Vagina (tissue), 2 donors: ENCODE measurements at regions not wholly inside any gene's neighbourhood (a gene's known extent, or its start where the extent isn't known, plus 50 kb on each side); places are given as distances from the start of the nearest gene placed in this dataset.

Source experiments
- DNase-seq, 2 donors: peaks; one replicate each; pipeline ENCODE4 v3.0.0-alpha.2; 2017; ENCODE audit errors: extremely low spot score in 2 of 2
- H3K27ac ChIP-seq: fragments of 200-600 bp; sonication (generic); one replicate; pipeline ENCODE4 v1.5.1; 2019
- H3K27me3 ChIP-seq: fragments of 200-600 bp; sonication (generic); one replicate; pipeline ENCODE4 v1.5.1; 2019
- H3K36me3 ChIP-seq, 2 donors: fragments of 200-600 bp; sonication (generic); one replicate each; pipeline ENCODE4 v1.5.1; 2017 to 2019
- H3K4me1 ChIP-seq: fragments of 200-600 bp; sonication (generic); one replicate; pipeline ENCODE4 v1.5.1; 2019
- H3K4me3 ChIP-seq, 2 donors: fragments of 200-600 bp; sonication (generic); 1 replicate in 1 of 2; 2 replicates in 1 of 2; pipeline ENCODE4 v1.5.1; 2016 to 2019
- H3K9me3 ChIP-seq: fragments of 200-600 bp; sonication (generic); one replicate; pipeline ENCODE4 v1.5.1; 2019
- CTCF ChIP-seq, 3 experiments: fragments of 450-650 bp in 2 of 3; fragments of 200-600 bp in 1 of 3; sonication (generic) in 1 of 3; IDR thresholded peaks; one replicate each; pipeline ENCODE4 v1.5.1; 2017 to 2019; ENCODE audit warnings: antibody characterized with exemption in 3 of 3, mild to moderate bottlenecking in 2 of 3, moderate library complexity in 2 of 3
- POLR2A ChIP-seq, 2 donors: fragments of 450-650 bp; IDR thresholded peaks; one replicate each; pipeline ENCODE4 v1.6.1; 2017; ENCODE audit warnings: antibody characterized with exemption in 2 of 2, mild to moderate bottlenecking in 2 of 2, moderate library complexity in 2 of 2
- POLR2AphosphoS5 ChIP-seq, 2 donors: sonication (generic); formaldehyde crosslinking; IDR thresholded peaks; one replicate each; pipeline ENCODE4 v1.9.0; 2017; ENCODE audit warnings: antibody characterized with exemption in 2 of 2, mild to moderate bottlenecking in 2 of 2, low read depth in 1 of 2; ENCODE audit not compliant: insufficient read depth in 1 of 2
- intact Hi-C: fragments of 100-400 bp; cut with DNase I; formaldehyde crosslinking; loops from one replicate; pipeline ENCODE4 v1.15.1; 2023

DNA sequence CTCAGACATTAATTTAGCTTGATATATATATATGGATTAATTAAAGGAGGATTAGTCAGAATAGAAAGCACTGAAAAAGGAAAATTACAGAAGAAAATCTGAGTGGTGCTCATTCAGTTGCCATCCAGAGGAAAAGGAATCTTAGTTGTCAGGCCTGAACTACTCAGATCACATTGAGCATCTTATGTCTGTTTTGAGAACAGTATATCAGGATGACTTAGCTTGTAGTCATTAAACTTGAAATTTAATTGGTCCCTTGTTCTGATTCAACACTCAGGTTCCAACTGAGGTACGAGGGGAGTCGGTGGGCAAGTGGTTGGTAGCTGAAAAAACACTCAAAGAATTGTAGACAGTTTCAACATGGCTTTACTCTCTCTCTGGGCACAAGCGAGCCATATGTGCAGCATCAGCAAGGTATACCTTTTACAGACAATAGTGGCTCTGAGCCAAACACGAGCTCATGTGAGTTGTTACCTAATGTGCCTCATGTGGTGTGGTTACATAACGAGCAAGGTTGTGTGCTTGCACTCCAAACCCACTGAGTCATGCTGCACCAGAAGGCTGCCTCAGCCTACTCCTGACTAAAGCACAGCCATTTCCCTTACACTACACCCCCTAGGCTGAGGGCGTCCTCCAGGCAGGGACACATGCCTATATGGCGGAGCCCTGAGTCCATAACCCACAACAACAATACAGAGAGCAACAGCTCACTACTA is 73.0 kb upstream of the HMGN3 start:
- DNase-seq: no peak

GRCh38 chr6:79305020-79305419 is 70.5 kb upstream of the HMGN3 start:
- no peaks in the 10 kb centered on the region for H3K4me1 ChIP-seq
- no peaks in the 10 kb centered on the region for H3K36me3 ChIP-seq
- intact Hi-C loops: no loop called here
- TF ChIP-seq CTCF (IDR thresholded peaks at IDR 0.05) (no peak), POLR2A (IDR thresholded peaks at IDR 0.05) (no peak), POLR2AphosphoS5 (IDR thresholded peaks at IDR 0.05; ENCODE audit: insufficient read depth in 1 of 2, low read depth in 1 of 2) (no peak)
- no peak overlapping the region for H3K4me3 ChIP-seq
- DNase-seq: no peak
- H3K27ac ChIP-seq: no peak overlapping the region
- H3K9me3 ChIP-seq: no peaks in the 10 kb centered on the region
- no peaks in the 10 kb centered on the region for H3K27me3 ChIP-seq

More for the DNA sequence above, 73.0 kb upstream of the HMGN3 start:
- Histone ChIP-seq H3K36me3 (no peaks in the 10 kb centered on the region), H3K27ac (no peak overlapping the region), H3K9me3 (no peaks in the 10 kb centered on the region), H3K4me1 (no peaks in the 10 kb centered on the region), H3K4me3 (no peak overlapping the region), H3K27me3 (no peaks in the 10 kb centered on the region)
- intact Hi-C loops: no loop called here
- TF ChIP-seq POLR2A (IDR thresholded peaks at IDR 0.05): no peak
- no peak for TF ChIP-seq CTCF (IDR thresholded peaks at IDR 0.05)
- TF ChIP-seq POLR2AphosphoS5 (IDR thresholded peaks at IDR 0.05; ENCODE audit: insufficient read depth in 1 of 2, low read depth in 1 of 2): no peak

GRCh38 chr6:79302341-79302740 is 67.9 kb upstream of the HMGN3 start:
- Histone ChIP-seq H3K4me3 (no peak overlapping the region), H3K36me3 (no peaks in the 10 kb centered on the region), H3K27me3 (no peaks in the 10 kb centered on the region), H3K27ac (no peak overlapping the region), H3K9me3 (no peaks in the 10 kb centered on the region), H3K4me1 (no peaks in the 10 kb centered on the region)
- TF ChIP-seq POLR2A (IDR thresholded peaks at IDR 0.05): no peak
- no peak for TF ChIP-seq CTCF (IDR thresholded peaks at IDR 0.05)
- no peak for TF ChIP-seq POLR2AphosphoS5 (IDR thresholded peaks at IDR 0.05; ENCODE audit: insufficient read depth in 1 of 2, low read depth in 1 of 2)
- no peak for DNase-seq
- intact Hi-C loops: no loop called here

DNA sequence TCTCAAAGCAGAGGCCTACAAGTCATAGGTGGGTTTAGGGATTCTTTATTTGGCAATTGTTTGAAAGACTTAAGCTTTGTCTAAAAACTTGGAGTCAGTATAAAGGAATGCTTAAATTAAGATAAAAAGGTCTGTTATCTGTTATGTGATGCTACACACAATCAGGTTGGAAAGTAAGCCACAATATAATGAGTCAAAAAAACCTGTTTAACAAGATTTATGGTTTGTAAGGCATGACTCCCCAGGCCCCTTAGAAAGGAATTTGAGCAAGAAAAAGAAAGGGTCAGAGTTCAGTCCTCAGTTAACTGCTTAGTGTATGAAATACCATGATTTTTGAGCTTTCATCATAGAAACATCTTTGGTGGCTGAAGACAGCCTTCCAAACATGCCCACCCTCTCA is 66.8 kb upstream of the HMGN3 start:
- no peaks in the 10 kb centered on the region for H3K9me3 ChIP-seq
- TF ChIP-seq POLR2A (IDR thresholded peaks at IDR 0.05): no peak
- TF ChIP-seq POLR2AphosphoS5 (IDR thresholded peaks at IDR 0.05; ENCODE audit: insufficient read depth in 1 of 2, low read depth in 1 of 2): no peak
- no peak for TF ChIP-seq CTCF (IDR thresholded peaks at IDR 0.05)
- no peak overlapping the region for H3K4me3 ChIP-seq
- no peaks in the 10 kb centered on the region for H3K27me3 ChIP-seq
- no peaks in the 10 kb centered on the region for H3K4me1 ChIP-seq
- no peaks in the 10 kb centered on the region for H3K36me3 ChIP-seq
- H3K27ac ChIP-seq: no peak overlapping the region
- no peak for DNase-seq
- intact Hi-C loops: no loop called here

- no peak for TF ChIP-seq CTCF (IDR thresholded peaks at IDR 0.05)
- no peak for TF ChIP-seq POLR2AphosphoS5 (IDR thresholded peaks at IDR 0.05; ENCODE audit: insufficient read depth in 1 of 2, low read depth in 1 of 2)
- no peak for TF ChIP-seq POLR2A (IDR thresholded peaks at IDR 0.05)
Measured at GRCh38 chr6:79296211-79296610, 61.7 kb upstream of the HMGN3 start.

More at GRCh38 chr6:79296211-79296610, 61.7 kb upstream of the HMGN3 start:
- no peak for DNase-seq
- Histone ChIP-seq H3K27ac (no peak overlapping the region), H3K4me1 (no peaks in the 10 kb centered on the region), H3K27me3 (no peaks in the 10 kb centered on the region), H3K9me3 (no peaks in the 10 kb centered on the region), H3K36me3 (no peaks in the 10 kb centered on the region), H3K4me3 (no peak overlapping the region)
- intact Hi-C loops: no loop called here
